Hepatocyte (in vitro differentiated cells): ENCODE measurements at regions not wholly inside any gene's neighbourhood (a gene's known extent, or its start where the extent isn't known, plus 50 kb on each side); places are given as distances from the start of the nearest gene placed in this dataset.

Source experiments
- DNase-seq: peaks from one replicate; pipeline ENCODE4 v3.0.0-alpha.2; 2016; ENCODE audit warnings: low spot score
- H2AFZ ChIP-seq: fragments of 200-600 bp; sonication (generic); 2 replicates; pipeline ENCODE4 v1.6.0; 2016; ENCODE audit warnings: antibody characterized with exemption, mild to moderate bottlenecking
- H3K27ac ChIP-seq: fragments of 200-600 bp; sonication (generic); 2 replicates; pipeline ENCODE4 v1.5.1; 2016; ENCODE audit warnings: mild to moderate bottlenecking
- H3K27me3 ChIP-seq: fragments of 200-600 bp; sonication (generic); 2 replicates; pipeline ENCODE4 v1.6.1; 2016
- H3K36me3 ChIP-seq: fragments of 200-600 bp; sonication (generic); replicated peaks from 2 replicates; pipeline ENCODE4 v1.5.1; 2016; ENCODE audit warnings: low read depth; ENCODE audit not compliant: insufficient read depth
- H3K4me1 ChIP-seq: fragments of 200-600 bp; sonication (generic); 2 replicates; pipeline ENCODE4 v1.5.1; 2016; ENCODE audit warnings: mild to moderate bottlenecking, moderate library complexity; ENCODE audit not compliant: insufficient read depth
- H3K4me2 ChIP-seq: fragments of 200-600 bp; sonication (generic); 2 replicates; pipeline ENCODE4 v1.6.0; 2016
- H3K4me3 ChIP-seq: fragments of 200-600 bp; sonication (generic); 2 replicates; pipeline ENCODE4 v1.5.1; 2016; ENCODE audit warnings: mild to moderate bottlenecking
- H3K79me2 ChIP-seq: fragments of 200-600 bp; sonication (generic); 2 replicates; pipeline ENCODE4 v1.6.0; 2017; ENCODE audit warnings: mild to moderate bottlenecking
- H3K9me2 ChIP-seq: fragments of 200-600 bp; sonication (generic); replicated peaks from 2 replicates; pipeline ENCODE4 v1.6.0; 2017; ENCODE audit warnings: mild to moderate bottlenecking; ENCODE audit not compliant: insufficient read depth
- H3K9me3 ChIP-seq: fragments of 200-600 bp; sonication (generic); 2 replicates; pipeline ENCODE4 v1.5.1; 2016; ENCODE audit warnings: low read depth, mild to moderate bottlenecking
- H4K20me1 ChIP-seq: fragments of 200-600 bp; sonication (generic); 2 replicates; pipeline ENCODE4 v1.6.0; 2016; ENCODE audit warnings: mild to moderate bottlenecking; ENCODE audit not compliant: insufficient read depth, poor library complexity, severe bottlenecking
- CTCF ChIP-seq: fragments of 200-600 bp; sonication (generic); IDR thresholded peaks from 2 replicates; pipeline ENCODE4 v1.5.1; 2016; ENCODE audit warnings: antibody characterized with exemption, mild to moderate bottlenecking; ENCODE audit not compliant: poor library complexity
- EZH2 ChIP-seq: fragments of 200-600 bp; sonication (generic); IDR thresholded peaks from 2 replicates; pipeline ENCODE4 v1.6.1; 2016; ENCODE audit warnings: antibody characterized with exemption, mild to moderate bottlenecking, borderline replicate concordance
- EZH2phosphoT487 ChIP-seq: fragments of 200-600 bp; sonication (generic); IDR thresholded peaks from one replicate; pipeline ENCODE4 v1.6.1; 2018; ENCODE audit warnings: antibody characterized with exemption, mild to moderate bottlenecking, low read depth, moderate library complexity; ENCODE audit not compliant: unreplicated experiment, severe bottlenecking
- WGBS: methylation state at CpG from one replicate; pipeline ENCODE4 v1.1.6; 2016; ENCODE audit warnings: low lambda C conversion rate; ENCODE audit errors: missing lambda C conversion rate; 5-methylcytosine and 5-hydroxymethylcytosine counted together

- no peak overlapping the region for H2AFZ ChIP-seq
- no peak overlapping the region for H3K4me3 ChIP-seq
- no peaks in the 10 kb centered on the region for H3K4me1 ChIP-seq
- no peak overlapping the region for H3K4me2 ChIP-seq
- H3K9me2 ChIP-seq: no peaks in the 10 kb centered on the region
- no peaks in the 10 kb centered on the region for H4K20me1 ChIP-seq
- no peak for DNase-seq
- 88% methylated on average over 3 of the region's 3 CpGs for WGBS
- no peaks in the 10 kb centered on the region for H3K9me3 ChIP-seq
- H3K27ac ChIP-seq: no peak overlapping the region
- TF ChIP-seq CTCF (no peak), EZH2phosphoT487 (no peak), EZH2 (no peak)
- no peaks in the 10 kb centered on the region for H3K27me3 ChIP-seq
- H3K36me3 ChIP-seq: no peaks in the 10 kb centered on the region
- no peaks in the 10 kb centered on the region for H3K79me2 ChIP-seq
Measured at GRCh38 chr14:49467091-49467490, 119.1 kb downstream of the RPS29 start.

GRCh38 chr14:49464885-49465284 is 121.3 kb downstream of the RPS29 start:
- Histone ChIP-seq H3K9me3 (no peaks in the 10 kb centered on the region), H3K9me2 (no peaks in the 10 kb centered on the region), H3K4me1 (no peaks in the 10 kb centered on the region), H4K20me1 (no peaks in the 10 kb centered on the region), H3K4me3 (no peak overlapping the region), H3K27ac (no peak overlapping the region), H2AFZ (no peak overlapping the region), H3K79me2 (no peaks in the 10 kb centered on the region), H3K36me3 (no peaks in the 10 kb centered on the region), H3K4me2 (no peak overlapping the region), H3K27me3 (no peaks in the 10 kb centered on the region)
- no peak for TF ChIP-seq EZH2
- no peak for TF ChIP-seq CTCF
- no peak for TF ChIP-seq EZH2phosphoT487
- 92% methylated on average over 1 of the region's 1 CpG for WGBS
- no peak for DNase-seq

GRCh38 chr14:49463146-49463545 is 123.0 kb downstream of the RPS29 start:
- Histone ChIP-seq H3K9me2 (no peaks in the 10 kb centered on the region), H3K4me1 (no peaks in the 10 kb centered on the region), H3K27me3 (no peaks in the 10 kb centered on the region), H3K4me3 (no peak overlapping the region), H3K9me3 (no peaks in the 10 kb centered on the region), H3K79me2 (no peaks in the 10 kb centered on the region), H3K27ac (no peak overlapping the region), H3K36me3 (no peaks in the 10 kb centered on the region), H2AFZ (no peak overlapping the region), H3K4me2 (no peak overlapping the region), H4K20me1 (no peaks in the 10 kb centered on the region)
- TF ChIP-seq CTCF (no peak), EZH2phosphoT487 (no peak), EZH2 (no peak)
- 96% methylated on average over 1 of the region's 1 CpG for WGBS
- no peak for DNase-seq
